Tibial nerve (tissue), 4 donors: ENCODE measurements at regions not wholly inside any gene's neighbourhood (a gene's known extent, or its start where the extent isn't known, plus 50 kb on each side); places are given as distances from the start of the nearest gene placed in this dataset.

Experiments
- EP300 ChIP-seq, 2 donors: sonication (generic); formaldehyde crosslinking; IDR thresholded peaks; one replicate each; pipeline ENCODE4 v1.6.1; 2017; ENCODE audit warnings: antibody characterized with exemption in 2 of 2, mild to moderate bottlenecking in 1 of 2
- POLR2A ChIP-seq, 2 donors: fragments of 450-650 bp; IDR thresholded peaks; one replicate each; pipeline ENCODE4 v1.6.1; 2017; ENCODE audit warnings: antibody characterized with exemption in 2 of 2, mild to moderate bottlenecking in 2 of 2, moderate library complexity in 2 of 2
- TF ChIP-seq, protein P1 (sequence below), 5 experiments: fragments of 200-600 bp in 3 of 5; fragments of 450-650 bp in 2 of 5; sonication (generic) in 3 of 5; IDR thresholded peaks; one replicate each; pipeline ENCODE4 v1.5.1; 2016 to 2019; ENCODE audit warnings: antibody characterized with exemption in 5 of 5, mild to moderate bottlenecking in 3 of 5, moderate library complexity in 2 of 5

- TF ChIP-seq POLR2A (IDR thresholded peaks at IDR 0.05), result no peak
- TF ChIP-seq, protein P1, sequence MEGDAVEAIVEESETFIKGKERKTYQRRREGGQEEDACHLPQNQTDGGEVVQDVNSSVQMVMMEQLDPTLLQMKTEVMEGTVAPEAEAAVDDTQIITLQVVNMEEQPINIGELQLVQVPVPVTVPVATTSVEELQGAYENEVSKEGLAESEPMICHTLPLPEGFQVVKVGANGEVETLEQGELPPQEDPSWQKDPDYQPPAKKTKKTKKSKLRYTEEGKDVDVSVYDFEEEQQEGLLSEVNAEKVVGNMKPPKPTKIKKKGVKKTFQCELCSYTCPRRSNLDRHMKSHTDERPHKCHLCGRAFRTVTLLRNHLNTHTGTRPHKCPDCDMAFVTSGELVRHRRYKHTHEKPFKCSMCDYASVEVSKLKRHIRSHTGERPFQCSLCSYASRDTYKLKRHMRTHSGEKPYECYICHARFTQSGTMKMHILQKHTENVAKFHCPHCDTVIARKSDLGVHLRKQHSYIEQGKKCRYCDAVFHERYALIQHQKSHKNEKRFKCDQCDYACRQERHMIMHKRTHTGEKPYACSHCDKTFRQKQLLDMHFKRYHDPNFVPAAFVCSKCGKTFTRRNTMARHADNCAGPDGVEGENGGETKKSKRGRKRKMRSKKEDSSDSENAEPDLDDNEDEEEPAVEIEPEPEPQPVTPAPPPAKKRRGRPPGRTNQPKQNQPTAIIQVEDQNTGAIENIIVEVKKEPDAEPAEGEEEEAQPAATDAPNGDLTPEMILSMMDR (IDR thresholded peaks at IDR 0.05), result no peak
- TF ChIP-seq EP300 (IDR thresholded peaks at IDR 0.05), result no peak
Observed at GRCh38 chr20:61031101-61031830, 220.8 kb upstream of the CDH4 start.
